ENCODE measurements at regions not wholly inside any gene's neighbourhood (a gene's known extent, or its start where the extent isn't known, plus 50 kb on each side); places are given as distances from the start of the nearest gene placed in this dataset.

DNA sequence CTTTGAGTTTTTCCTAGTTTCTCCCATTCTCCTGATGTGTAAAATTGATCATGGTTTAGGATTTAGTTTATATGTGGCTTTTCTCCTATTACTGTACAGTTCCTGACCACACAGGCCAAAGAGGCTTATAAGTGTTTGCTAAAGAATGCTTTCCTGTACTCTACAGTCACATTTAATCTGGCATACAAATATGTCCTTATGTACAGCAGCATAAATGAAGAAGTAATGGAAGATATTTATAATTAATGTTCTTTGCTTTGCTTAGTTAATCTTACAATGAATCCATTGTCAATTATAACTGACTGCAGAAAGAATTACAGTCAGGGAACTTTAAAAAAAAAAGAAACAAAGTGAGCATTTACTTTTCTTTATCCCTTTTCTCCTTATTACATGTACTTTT is 293.9 kb downstream of the KCNC2 start:
- DNase-seq = no peak

DNA sequence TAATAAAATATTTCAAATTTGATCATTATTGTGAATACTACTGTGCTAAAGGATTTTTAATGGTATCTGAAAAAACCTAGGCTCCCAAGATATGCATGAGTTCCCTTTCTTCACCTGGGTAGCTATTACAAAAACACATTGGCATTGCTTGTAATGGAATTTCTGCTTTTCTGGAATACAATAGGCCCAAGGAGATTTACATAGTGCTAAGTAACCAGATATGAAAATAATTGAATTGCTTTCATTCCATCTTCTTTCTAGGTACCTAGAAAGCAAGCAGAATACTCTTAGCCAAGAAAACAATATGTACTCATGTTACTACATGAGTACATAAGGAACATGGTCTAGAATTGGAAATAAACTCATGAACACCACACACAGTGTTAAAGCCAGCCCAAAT is 291.9 kb downstream of the KCNC2 start:
- no peak for DNase-seq

DNA sequence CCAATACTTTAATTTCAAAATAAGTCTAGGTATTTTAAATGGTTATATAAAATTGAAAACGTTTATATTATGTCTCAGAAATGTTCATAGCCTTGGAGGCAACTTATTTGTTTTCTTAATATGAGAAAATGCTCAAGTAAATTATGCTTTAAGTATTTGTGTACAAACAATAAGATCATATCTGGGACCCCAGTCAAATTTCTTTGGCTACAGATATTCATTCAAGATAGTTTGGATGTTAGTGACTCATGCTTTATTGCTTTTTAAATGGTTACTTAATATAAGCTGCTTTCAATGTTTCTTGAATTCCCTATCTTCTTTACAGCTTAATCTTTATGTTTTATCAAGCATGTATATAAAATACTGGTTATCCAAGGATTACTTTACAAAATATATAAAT is 291.3 kb downstream of the KCNC2 start:
- DNase-seq = no peak

DNA sequence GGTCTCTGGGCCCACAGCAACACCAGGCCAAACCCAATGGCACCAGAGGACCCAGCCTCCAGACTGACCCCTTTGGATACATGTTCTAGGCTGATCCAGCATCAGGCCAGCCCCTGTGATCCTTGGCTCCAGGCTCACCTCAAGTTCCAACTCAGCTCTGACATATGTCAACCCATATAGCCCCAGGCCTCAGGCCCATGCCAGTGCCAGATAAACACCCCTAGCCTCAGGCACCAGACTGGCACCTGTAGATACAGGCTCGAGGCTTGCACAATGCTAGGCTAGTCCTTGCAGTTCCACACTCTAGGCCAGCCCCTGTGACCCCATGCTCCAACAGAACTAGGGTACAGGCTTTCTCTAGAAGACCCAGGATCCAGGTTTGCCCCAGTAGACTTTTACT is 287.5 kb downstream of the KCNC2 start:
- no peak for DNase-seq

DNA sequence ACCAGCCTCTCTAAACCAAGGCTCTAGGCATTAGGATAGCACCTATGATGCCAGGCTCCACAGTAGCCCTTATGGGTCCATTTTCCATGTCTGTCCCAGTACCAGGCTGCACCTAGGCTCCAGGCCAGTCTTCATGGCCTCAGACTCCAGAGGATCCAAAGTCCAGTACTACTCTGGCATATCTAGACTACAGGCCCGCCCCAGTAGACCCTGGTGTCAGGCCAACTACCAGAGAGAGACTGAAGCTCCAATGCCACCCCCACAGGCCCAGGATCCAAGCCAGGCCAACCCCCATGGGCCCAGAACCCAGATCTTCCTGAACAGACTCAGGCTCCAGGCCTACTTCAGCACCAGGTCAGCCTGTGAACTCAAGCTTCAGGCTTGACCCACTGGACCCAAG is 287.0 kb downstream of the KCNC2 start:
- no peak for DNase-seq

DNA sequence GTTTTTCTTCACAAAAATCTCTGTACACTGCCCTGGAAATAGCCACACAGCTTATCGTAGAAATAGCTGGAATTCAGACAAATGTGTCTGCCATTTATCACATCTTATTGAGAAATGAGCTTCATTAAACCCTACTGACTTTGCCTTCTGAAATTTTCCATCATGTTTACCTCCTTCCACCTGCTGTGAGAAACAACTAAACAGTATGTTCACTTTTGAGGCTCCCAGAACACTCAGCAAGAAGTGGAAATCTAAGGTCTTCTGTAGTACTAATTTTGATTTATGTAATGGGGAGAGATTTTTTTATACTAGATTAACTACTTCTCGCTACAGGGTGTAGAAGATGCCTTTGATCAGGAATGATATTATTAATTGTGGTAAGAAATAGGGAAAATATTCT is 268.0 kb downstream of the KCNC2 start:
- no peak for DNase-seq

DNA sequence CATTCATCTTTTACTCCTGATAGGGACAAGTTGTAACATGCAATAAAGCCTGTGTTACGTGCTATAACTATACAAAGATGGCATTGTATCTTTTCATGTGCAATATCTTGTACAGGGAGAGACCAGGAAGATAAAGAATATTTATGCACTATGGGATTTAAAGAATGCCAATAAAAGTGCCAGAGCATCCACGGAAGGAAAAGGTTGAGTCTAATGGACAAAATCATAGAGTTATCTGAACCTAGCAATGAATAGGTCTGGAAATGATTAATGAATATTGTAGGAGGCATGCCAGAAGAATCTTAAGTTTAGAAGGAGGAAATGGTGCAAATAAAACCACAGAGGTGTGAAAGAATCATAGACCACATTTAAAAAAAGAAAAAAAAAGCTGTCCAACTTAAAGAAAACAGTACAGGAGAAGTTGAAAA is 263.9 kb downstream of the KCNC2 start:
- DNase-seq = no peak

DNA sequence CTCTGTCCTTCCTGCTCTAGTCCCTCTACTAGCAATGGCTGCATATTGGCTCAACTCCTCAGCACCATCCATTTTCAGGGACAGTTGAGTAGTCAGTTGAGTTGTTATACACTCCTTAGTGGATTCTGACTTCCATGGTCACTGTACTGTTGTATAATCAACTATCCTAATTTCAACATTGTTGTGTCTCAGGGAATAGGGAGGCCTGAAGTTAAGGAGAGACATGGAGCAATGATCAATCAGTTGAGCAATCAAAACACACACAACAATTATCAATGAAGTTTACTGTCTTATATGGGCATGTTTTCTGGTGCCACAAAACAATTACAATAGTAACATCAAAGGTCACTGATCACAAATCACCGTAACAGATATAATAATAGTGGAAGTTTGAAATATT is 255.9 kb downstream of the KCNC2 start:
- DNase-seq = no peak

DNA sequence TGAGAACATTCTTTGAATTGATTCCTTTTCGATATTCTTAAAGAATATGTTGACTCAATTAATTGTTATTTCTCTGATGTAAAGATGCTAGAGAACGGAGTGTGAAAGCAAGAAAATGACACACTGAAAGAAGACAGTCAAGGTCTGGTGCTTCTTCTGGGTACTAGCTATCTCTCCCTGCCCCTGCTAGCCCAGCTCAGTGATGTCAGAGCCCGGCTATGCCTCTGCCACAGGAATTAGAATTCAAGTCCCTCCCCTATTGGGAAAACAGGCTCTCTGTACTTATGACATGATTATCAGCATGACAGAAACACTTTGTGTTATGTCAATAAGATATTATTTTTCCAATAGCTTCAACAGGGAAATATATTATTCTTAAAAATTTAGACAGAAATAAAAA is 252.4 kb downstream of the KCNC2 start:
- DNase-seq = no peak

DNA sequence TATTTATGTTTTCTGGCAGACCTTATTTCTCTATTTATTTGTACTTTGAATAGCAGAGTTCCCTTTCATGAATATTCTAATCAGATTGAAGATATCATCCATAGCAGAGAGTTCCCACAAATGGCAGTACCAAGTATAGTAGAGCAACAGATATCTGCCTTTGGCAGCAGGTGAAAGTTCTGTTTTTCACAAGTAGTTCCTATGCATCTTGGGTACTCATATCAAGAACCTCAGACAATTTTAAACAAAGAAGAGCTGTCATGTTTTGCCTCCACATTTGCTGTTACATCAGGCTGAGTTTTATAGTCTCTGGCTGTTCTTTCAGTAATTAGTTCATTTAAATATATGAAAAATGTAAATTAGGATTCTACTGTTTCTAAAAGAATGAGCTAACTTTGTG is 252.0 kb downstream of the KCNC2 start:
- DNase-seq = no peak

DNA sequence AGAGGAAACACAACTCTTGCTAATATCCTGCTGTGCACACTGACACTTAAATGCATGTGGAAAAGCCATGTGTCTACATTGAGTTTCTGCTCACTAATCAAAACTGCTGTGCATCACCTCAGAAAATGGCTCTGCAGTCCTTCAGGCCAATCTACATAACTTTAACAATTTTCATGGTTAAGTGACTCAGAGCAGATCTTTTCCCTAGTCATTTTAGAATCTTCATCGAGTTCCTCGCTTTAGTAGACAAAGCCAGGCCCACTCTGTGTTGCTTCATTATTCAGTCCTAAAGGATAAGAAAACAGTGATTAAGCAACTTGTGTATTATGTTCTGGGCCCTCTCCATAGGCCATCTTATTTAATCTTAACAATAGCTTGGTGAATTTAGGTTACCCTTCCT is 250.0 kb downstream of the KCNC2 start:
- DNase-seq = no peak

DNA sequence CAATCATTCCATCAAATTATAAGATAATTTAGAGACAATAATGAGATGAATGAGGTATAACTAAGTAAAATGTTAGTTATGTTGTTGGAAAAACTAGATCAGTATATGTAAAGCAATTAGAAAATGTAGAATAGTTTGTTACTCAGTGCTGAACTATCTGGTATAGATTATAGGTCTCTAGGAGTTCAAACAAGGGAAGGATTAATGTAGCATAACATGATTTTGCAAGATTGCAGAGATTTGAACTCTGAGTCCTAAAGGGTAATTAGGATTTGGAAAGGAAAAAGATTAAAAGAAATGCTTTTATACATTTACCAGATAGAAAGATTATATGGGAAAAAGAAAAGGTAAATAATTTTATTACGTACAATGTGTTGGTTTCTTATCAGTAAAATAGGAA is 246.3 kb downstream of the KCNC2 start:
- no peak for DNase-seq

DNA sequence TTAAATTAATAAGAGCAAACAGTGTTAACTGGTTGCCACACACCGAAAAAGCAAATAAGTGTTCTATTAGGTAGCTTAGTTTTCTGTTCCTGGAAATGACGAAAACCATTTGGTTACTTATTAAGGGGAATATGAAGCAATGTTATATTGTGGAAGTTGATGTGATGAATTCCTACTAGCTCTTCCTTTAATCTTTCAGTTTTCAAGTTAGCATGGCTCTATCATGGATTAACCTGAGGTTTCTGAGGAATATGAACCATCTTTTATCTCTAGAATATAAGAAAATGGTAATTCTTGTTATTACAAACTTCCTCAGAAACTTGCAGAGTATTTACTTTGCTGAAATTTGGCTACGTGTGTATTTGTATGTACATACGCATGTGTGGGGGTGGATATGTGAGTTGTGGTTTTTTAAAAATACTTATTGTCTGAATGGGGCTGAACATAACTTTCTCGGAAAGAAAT is 245.7 kb downstream of the KCNC2 start:
- DNase-seq = no peak

DNA sequence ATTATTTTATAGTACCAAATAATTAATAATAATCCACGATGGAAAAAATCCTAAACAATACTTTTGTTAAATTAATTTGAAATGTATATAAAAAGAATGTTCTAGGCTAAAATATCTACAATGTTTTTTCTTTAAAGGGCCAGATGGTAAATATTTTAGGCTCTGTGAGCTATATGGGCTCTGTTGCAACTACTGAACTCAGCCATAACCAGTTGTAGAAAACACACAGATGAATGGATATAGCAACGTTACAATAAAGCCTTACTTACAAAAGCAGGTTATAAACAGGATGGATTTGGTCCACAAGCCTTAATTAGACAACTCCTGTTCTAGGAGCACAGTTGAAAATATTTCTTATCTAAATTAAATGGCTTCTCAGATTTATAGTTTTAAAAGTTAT is 245.2 kb downstream of the KCNC2 start:
- DNase-seq = no peak

DNA sequence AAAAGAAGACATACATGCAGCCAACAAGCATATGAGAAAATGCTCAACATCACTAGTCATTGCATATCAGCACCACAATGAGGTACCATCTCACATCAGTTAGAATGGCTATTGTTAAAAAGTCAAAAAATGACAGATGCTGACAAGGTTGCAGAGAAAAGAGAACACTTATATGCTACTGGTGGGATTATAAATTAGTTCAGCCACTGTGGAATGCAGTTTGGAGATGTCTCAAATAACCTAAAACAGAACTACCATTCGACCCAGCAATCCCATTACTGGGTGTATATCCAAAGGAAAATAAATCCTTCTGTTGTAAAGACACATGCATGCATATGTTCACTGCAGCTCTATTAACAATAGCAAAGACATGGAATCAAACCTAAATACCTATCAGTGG is 238.4 kb downstream of the KCNC2 start:
- DNase-seq = no peak

DNA sequence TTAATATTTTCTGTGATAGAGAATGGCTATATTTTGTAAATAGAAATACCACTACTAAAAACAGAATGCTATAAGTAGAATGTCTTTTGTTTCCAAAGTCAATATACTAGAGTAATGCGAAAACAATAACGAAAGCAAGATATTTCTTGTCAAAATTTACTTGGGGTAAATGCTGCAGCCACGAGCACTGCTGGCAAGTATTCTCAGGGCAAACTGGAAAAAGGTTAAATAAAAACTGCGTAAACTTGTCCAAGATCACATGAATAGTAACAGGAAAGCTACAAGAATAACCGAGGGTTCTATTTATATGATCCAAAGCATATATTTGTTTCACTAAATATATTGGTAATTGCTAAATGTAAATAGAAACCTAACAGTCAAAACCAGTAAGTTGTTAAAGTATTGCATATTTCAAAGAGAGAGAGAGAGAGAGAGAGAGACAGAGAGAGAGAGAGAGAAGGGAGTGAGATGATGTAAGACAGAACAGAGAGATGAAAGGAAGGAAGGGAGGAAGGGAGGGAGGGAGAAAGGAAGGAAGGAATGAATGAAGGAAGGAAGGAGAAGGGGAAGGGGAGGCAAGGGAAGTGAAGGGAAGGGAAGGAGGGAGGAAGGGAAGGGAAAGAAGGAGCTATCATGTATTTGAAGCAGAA is 231.7 kb downstream of the KCNC2 start:
- DNase-seq = no peak

DNA sequence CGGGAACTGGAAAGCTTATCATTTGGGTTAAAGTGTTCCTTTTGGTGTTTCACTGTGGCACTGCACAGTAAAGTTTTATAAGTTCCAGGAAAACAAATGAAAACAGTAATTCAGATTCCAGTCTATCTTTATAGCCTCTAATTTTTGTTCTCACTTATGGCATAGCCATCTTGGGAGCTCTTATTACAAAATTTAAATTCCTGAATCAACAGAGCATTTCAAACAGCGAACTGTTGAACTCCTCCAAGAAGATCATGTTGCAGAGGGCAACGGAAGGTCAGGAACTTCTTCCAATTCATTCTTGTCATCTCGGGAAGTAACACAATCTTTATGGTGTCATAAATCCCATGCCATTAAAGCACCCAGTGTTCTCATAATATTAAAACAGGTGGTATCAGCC is 229.1 kb downstream of the KCNC2 start:
- no peak for DNase-seq

DNA sequence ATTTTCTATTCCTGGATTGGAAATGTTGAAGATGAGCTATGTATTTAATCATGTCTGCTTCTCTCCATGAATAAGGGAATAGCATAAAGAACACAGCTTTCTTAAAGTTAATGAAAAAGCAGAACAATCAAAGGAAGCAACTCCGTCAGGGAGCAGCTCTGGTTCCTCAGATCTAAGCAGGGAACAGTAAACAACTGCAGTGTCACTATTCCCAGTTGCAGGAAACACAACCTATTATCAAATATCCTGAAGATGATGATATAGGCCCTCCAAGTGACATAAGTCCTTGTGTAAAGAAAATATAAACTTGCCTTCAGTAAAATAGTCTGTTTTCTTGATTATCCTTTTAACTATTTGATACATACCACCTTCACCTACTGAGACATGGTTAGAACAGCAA is 228.1 kb downstream of the KCNC2 start:
- no peak for DNase-seq

DNA sequence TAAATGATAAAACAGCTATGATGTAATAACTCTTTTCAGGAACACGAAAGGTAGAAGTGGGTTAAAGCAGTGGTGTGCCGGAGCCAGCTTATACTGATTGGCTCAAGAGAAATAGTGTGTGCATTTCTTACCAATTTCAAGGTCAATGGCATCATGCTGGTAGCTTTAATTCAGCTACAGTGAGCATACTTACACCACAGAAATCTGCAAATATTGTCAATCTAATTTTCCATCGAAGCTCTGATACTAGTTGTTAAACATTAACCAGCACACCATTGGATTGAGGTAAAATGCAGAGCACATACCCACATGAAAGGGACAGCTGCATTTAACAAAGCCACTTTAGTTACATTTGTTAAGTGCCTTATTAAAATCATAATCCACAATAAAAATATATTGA is 225.7 kb downstream of the KCNC2 start:
- no peak for DNase-seq

DNA sequence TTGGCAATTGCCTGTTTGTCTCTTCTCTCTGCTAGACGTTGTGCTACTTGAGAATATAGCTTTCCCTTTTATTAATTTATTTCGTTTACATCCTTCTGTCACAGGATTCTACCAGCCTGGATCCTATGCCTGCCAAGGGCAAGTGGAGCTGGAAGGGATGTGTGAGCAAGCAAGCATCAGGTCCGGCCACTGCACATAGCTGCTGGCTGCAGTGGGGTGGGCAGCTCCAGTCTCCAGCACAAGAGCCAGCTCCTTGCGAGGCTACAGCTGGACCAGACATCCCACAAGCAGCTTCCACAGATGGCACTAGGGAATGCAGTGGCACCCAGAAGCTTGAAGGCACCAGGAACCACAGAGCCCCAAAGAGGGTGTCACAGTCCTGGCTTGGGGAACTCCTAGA is 225.0 kb downstream of the KCNC2 start:
- DNase-seq = no peak

DNA sequence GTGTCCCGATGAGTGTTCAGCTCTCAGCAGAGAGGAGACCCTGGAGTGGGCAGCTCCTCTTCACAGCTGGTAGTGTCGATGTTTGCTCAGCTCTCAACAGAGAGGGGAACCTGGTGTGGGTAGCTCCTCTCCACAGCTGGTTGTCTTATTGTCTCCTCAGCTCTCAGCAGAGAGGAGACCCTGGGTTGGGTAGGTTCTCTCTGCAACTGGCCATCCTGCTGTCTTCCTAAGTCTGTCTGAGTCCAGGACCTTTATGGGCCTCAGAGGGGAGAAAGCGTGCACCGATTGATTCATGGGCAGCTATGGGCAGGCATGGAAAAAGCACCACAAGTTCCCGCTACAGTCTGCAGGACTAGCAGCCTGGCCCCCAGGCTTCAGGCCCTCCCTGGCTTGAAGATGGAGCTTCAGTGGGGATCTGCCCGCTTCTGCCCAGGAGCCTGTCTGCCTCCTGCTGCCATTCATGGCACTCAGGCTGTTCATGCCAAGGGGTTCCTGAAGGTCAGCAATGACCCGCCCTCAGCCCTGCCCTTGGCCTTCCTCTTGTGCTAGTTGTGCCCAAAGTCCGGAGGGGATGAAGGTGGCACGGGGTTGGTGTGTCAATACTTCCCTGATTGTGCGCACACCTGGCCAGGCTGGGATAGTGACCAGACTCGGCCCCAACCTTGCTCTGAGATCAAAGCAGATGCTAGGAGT is 224.2 kb downstream of the KCNC2 start:
- no peak for DNase-seq

DNA sequence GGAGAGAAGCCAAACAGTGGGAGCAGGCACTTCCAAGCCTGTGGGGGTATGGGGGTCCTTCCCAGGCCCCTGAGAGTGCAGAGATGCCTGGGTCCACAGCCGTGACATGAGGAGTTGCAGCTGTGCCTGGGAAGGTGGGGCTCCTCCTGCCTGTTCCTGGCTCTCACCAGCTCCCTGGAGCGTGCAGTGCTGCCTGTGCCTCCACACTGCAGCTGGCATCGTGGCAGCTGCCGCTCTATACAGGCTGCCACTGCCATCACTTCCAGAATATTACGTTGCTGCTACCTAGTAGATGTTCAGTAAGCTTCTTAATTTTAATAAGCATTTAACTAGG is 223.7 kb downstream of the KCNC2 start:
- no peak for DNase-seq

DNA sequence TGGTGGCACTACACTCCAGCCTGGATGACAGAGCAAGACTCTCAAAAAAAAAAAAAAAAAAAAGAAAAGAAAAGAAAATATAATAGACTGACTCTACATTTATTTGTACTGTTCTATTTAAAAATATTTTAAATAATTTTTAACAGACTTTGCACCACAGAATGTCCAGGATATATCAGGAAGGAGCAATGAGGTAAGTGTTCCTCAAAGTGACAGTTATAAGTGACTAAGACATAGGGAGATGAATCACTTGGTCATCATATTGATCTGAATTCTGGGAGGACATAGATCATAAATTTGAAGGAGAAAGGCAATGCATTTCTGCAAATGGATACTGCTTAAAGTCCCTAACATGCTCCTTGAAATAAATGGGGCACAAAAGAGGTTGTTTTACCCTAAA is 221.5 kb downstream of the KCNC2 start:
- DNase-seq = no peak
